Endothelial cell of umbilical vein (primary cell): ENCODE measurements at regions not wholly inside any gene's neighbourhood (a gene's known extent, or its start where the extent isn't known, plus 50 kb on each side); places are given as distances from the start of the nearest gene placed in this dataset.

ENCODE experiments used
- BruUV-seq: library from RNA; stranded (reverse); fragments of 400-500 nt; replicated peaks from 2 replicates; lab custom pipeline; 2021; lab: Mats Ljungman, UMichigan
- CTCF ChIA-PET: fragments of 300-600, 350-600 bp; sonication (Branson Sonifier 250); formaldehyde crosslinking; loops from one replicate; lab custom pipeline; 2021; ENCODE audit warnings: antibody characterized with exemption, inconsistent platforms; lab: Charles Lee
- POLR2A ChIA-PET: fragments of 300-600, 350-600 bp; sonication (Branson Sonifier 250); formaldehyde crosslinking; loops from one replicate; lab custom pipeline; 2021; ENCODE audit warnings: antibody characterized with exemption, inconsistent platforms; lab: Charles Lee
- DNase-seq: peaks from one replicate; pipeline ENCODE4 v3.0.0-alpha.2; 2011; ENCODE audit warnings: low read depth, low spot score
- FAIRE-seq: peaks from 2 replicates; lab custom pipeline; 2011; peaks lifted over from hg19 to GRCh38; lab: Jason Lieb, UNC
- H2AFZ ChIP-seq: 2 replicates; pipeline ENCODE4 v1.6.0; 2012; ENCODE audit warnings: low read depth, low read length, control low read depth, inconsistent platforms
- H3K27ac ChIP-seq: 2 replicates; pipeline ENCODE4 v1.5.1; 2011; ENCODE audit warnings: low read depth, mild to moderate bottlenecking, control low read depth, low read length, moderate library complexity; ENCODE audit not compliant: insufficient read depth
- H3K27me3 ChIP-seq, 2 experiments: 2 replicates each; pipeline versions ENCODE4 v1.6.0 to v1.6.1; 2011; ENCODE audit warnings: low read length in 2 of 2, mixed read lengths in 1 of 2; ENCODE audit not compliant: control insufficient read depth in 2 of 2, insufficient read depth in 2 of 2
- H3K36me3 ChIP-seq, 2 experiments: 2 replicates in 1 of 2; 3 replicates in 1 of 2; pipeline ENCODE4 v1.5.1; 2011; ENCODE audit warnings: low read length in 2 of 2, mild to moderate bottlenecking in 1 of 2, moderate library complexity in 1 of 2; ENCODE audit not compliant: control insufficient read depth in 2 of 2, insufficient read depth in 2 of 2; ENCODE audit errors: extremely low read depth in 1 of 2
- H3K4me1 ChIP-seq: 3 replicates; pipeline ENCODE4 v1.5.1; 2011; ENCODE audit warnings: mild to moderate bottlenecking, low read length; ENCODE audit not compliant: control insufficient read depth, insufficient read depth; ENCODE audit errors: extremely low read depth
- H3K4me2 ChIP-seq: 2 replicates; pipeline ENCODE4 v1.6.1; 2011; ENCODE audit warnings: low read length, control low read depth, mixed read lengths; ENCODE audit not compliant: insufficient read depth
- H3K4me3 ChIP-seq, 3 experiments: fragments of 200-600 bp in 1 of 3; sonication (generic), shearing (Covaris generic) in 1 of 3; replicated peaks in 1 of 3; 2 replicates each; pipeline ENCODE4 v1.5.1; 2011 to 2016; ENCODE audit warnings: control low read depth in 3 of 3, low read length in 3 of 3, mild to moderate bottlenecking in 2 of 3, inconsistent platforms in 1 of 3, low read depth in 1 of 3, moderate library complexity in 1 of 3; ENCODE audit not compliant: insufficient read depth in 1 of 3
- H3K79me2 ChIP-seq: 2 replicates; pipeline ENCODE4 v1.6.0; 2012; ENCODE audit warnings: low read length, inconsistent platforms; ENCODE audit not compliant: control insufficient read depth, insufficient read depth
- H3K9ac ChIP-seq: replicated peaks from 2 replicates; pipeline ENCODE3; 2011; ENCODE audit warnings: low read length, control low read depth; ENCODE audit not compliant: insufficient read depth; ENCODE audit errors: extremely low read depth
- H3K9me1 ChIP-seq: replicated peaks from 3 replicates; pipeline ENCODE4 v1.6.0; 2011; ENCODE audit warnings: mild to moderate bottlenecking, low read length; ENCODE audit not compliant: control insufficient read depth, insufficient read depth; ENCODE audit errors: extremely low read depth
- H3K9me3 ChIP-seq: replicated peaks from 2 replicates; pipeline ENCODE4 v1.5.1; 2012; ENCODE audit warnings: low read length, inconsistent platforms; ENCODE audit not compliant: control insufficient read depth, insufficient read depth
- H4K20me1 ChIP-seq: replicated peaks from 2 replicates; pipeline ENCODE3; 2011; ENCODE audit warnings: mild to moderate bottlenecking, low read length; ENCODE audit not compliant: control insufficient read depth, insufficient read depth; ENCODE audit errors: extremely low read depth
- EZH2 ChIP-seq: IDR thresholded peaks from 2 replicates; pipeline ENCODE4 v1.6.1; 2012; ENCODE audit warnings: borderline replicate concordance, low read depth, mild to moderate bottlenecking, moderate library complexity, low read length, inconsistent platforms; ENCODE audit not compliant: severe bottlenecking
- FOS ChIP-seq: IDR thresholded peaks from 2 replicates; pipeline ENCODE4 v1.6.1; 2011; ENCODE audit warnings: mild to moderate bottlenecking, low read length, moderate library complexity, borderline replicate concordance; ENCODE audit not compliant: insufficient read depth
- GATA2 ChIP-seq: IDR thresholded peaks from 2 replicates; pipeline ENCODE4 v1.7.0; 2011; ENCODE audit warnings: low read depth, mild to moderate bottlenecking, moderate library complexity, mixed read lengths, low read length; ENCODE audit not compliant: insufficient read length, insufficient read depth
- JUN ChIP-seq: IDR thresholded peaks from 2 replicates; pipeline ENCODE4 v1.6.1; 2011; ENCODE audit warnings: borderline replicate concordance, low read depth; ENCODE audit not compliant: insufficient read length, insufficient read depth
- MYC ChIP-seq: IDR thresholded peaks from one replicate; pipeline ENCODE4 v1.6.1; 2011; ENCODE audit warnings: mild to moderate bottlenecking, low read depth, low read length
- POLR2A ChIP-seq: IDR thresholded peaks from 2 replicates; pipeline ENCODE4 v1.6.1; 2012; ENCODE audit warnings: low read depth, mild to moderate bottlenecking, control low read depth, low read length
- POLR2AphosphoS5 ChIP-seq: IDR thresholded peaks from 2 replicates; pipeline ENCODE4 v1.6.1; 2012; ENCODE audit warnings: low read depth, mild to moderate bottlenecking, control low read depth, low read length, moderate library complexity; ENCODE audit not compliant: insufficient read depth
- dilution Hi-C: fragments of 300-500 bp; cut with MboI; formaldehyde crosslinking; loops from one replicate; pipeline ENCODE4 v1.15.0; 2019; ENCODE audit warnings: low sequenced_read_pairs; ENCODE audit not compliant: extremely low pct_ligation_motif_present
- intact Hi-C: fragments of 100-400 bp; cut with micrococcal nuclease; formaldehyde crosslinking; loops from one replicate; pipeline ENCODE4 v1.10.0; 2022
- TF ChIP-seq, protein P1 (sequence below), 2 donors: IDR thresholded peaks; 1 replicate in 1 of 2; 2 replicates in 1 of 2; pipeline ENCODE4 v1.5.1; 2011; ENCODE audit warnings: low read length in 2 of 2, mild to moderate bottlenecking in 2 of 2, moderate library complexity in 2 of 2, control low read depth in 1 of 2, inconsistent platforms in 1 of 2, low read depth in 1 of 2; ENCODE audit not compliant: insufficient read depth in 1 of 2; ENCODE audit errors: extremely low read depth in 1 of 2
- TF ChIP-seq, protein P2 (sequence below): IDR thresholded peaks from 2 replicates; pipeline ENCODE4 v1.6.1; 2011; ENCODE audit not compliant: insufficient read depth, insufficient read length

DNA sequence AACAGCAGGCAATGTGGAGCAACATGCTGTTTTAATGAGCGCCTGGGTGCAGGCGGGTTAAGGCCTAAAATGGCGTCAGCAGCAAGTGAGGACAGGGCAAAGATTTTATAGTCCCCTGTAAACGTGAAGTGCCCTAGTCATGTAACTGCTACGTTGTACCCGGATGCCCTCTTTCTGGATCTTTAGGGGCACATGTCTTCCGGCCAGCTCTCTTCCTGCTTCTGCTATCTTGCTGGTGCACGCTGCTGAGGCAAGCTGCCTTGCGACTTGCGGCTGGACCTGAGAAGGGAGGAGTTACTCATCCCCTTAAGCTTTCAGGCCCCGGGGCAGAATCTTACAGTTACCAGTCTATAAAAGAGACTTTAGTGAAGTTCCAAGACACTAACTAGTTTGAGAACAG, 303.6 kb upstream of the DACH1 start:
- H3K36me3 ChIP-seq = no peaks in the 10 kb centered on the region
- peaks cover 6% of the 10 kb centered on the region for H3K4me1 ChIP-seq
- no peak overlapping the region for H3K27ac ChIP-seq
- no peaks in the 10 kb centered on the region for H3K9me3 ChIP-seq
- DNase-seq (no peak), FAIRE-seq (no peak)
- H3K9ac ChIP-seq = no peak overlapping the region
- intact Hi-C loops = no loop called here
- POLR2A ChIA-PET = no interaction called here
- H3K79me2 ChIP-seq = no peaks in the 10 kb centered on the region
- BruUV-seq = no TSS peak
- no peaks in the 10 kb centered on the region for H3K9me1 ChIP-seq
- H4K20me1 ChIP-seq = no peaks in the 10 kb centered on the region
- H3K4me2 ChIP-seq = no peak overlapping the region
- CTCF ChIA-PET = no interaction called here
- no peak overlapping the region for H2AFZ ChIP-seq
- no peaks in the 10 kb centered on the region for H3K27me3 ChIP-seq
- dilution Hi-C loops = no loop called here
- H3K4me3 ChIP-seq = no peak overlapping the region
- TF ChIP-seq FOS (no peak), GATA2 (no peak)

DNA sequence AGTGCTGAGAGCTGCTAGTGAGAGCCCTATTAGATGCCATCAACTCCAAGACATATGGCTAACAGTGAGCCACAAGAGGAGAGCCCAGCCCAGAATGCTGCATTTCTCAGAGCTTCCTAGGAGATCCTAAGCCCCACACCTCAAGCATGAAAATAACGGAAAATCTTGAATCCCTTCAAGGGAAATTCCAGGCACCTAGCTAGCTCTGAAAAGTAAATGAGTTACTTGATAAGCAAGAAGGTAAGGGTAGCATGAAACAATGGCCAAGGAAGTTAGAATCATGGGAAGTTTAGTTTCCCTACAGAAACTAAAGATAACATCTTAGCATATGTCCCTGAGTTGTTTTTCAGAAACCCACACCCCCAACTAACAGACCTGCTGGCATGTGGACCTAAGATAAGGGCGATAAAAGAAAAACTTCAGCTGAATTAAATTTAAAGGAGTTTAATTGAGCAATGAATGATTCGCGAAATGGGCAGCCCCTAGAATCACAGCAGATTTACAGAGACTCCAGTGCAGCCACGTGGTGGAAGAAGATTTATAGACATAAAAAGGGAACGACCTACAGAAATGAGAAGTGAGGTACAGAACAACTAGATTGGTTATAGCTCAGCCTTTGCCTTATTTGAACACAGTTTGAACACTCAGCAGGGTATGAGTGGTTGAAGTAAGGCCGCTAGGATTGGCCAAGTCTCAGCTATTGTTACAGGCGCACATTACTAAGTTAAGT, 301.3 kb upstream of the DACH1 start:
- no peak overlapping the region for H3K27ac ChIP-seq
- TF ChIP-seq POLR2AphosphoS5 = no peak
- TF ChIP-seq MYC = no peak
- no peak for TF ChIP-seq EZH2
- TF ChIP-seq GATA2 = no peak
- TF ChIP-seq FOS = no peak
- no peak for TF ChIP-seq JUN
- TF ChIP-seq, protein P1, sequence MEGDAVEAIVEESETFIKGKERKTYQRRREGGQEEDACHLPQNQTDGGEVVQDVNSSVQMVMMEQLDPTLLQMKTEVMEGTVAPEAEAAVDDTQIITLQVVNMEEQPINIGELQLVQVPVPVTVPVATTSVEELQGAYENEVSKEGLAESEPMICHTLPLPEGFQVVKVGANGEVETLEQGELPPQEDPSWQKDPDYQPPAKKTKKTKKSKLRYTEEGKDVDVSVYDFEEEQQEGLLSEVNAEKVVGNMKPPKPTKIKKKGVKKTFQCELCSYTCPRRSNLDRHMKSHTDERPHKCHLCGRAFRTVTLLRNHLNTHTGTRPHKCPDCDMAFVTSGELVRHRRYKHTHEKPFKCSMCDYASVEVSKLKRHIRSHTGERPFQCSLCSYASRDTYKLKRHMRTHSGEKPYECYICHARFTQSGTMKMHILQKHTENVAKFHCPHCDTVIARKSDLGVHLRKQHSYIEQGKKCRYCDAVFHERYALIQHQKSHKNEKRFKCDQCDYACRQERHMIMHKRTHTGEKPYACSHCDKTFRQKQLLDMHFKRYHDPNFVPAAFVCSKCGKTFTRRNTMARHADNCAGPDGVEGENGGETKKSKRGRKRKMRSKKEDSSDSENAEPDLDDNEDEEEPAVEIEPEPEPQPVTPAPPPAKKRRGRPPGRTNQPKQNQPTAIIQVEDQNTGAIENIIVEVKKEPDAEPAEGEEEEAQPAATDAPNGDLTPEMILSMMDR (IDR thresholded peaks at IDR 0.05; ENCODE audit: extremely low read depth in 1 of 2, insufficient read depth in 1 of 2, low read depth in 1 of 2, low read length in 2 of 2) = no peak
- TF ChIP-seq, protein P2, sequence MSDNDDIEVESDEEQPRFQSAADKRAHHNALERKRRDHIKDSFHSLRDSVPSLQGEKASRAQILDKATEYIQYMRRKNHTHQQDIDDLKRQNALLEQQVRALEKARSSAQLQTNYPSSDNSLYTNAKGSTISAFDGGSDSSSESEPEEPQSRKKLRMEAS = no peak
- TF ChIP-seq POLR2A = no peak
- no peaks in the 10 kb centered on the region for H3K9me3 ChIP-seq
- dilution Hi-C loops (no loop called here), intact Hi-C loops (no loop called here)
- H3K4me3 ChIP-seq = no peak overlapping the region
- DNase-seq (no peak), FAIRE-seq (no peak)
- ChIA-PET POLR2A (no interaction called here), CTCF (interaction anchor here (1.0 kb wide), 1 partner anchor 13 kb away, joined by 3 read pairs; no protein-coding TSS in a partner anchor)
- H3K9ac ChIP-seq = no peak overlapping the region
- no peaks in the 10 kb centered on the region for H4K20me1 ChIP-seq
- H3K4me1 ChIP-seq = peaks cover 6% of the 10 kb centered on the region
- no peak overlapping the region for H3K4me2 ChIP-seq
- no peaks in the 10 kb centered on the region for H3K36me3 ChIP-seq
- no peaks in the 10 kb centered on the region for H3K27me3 ChIP-seq
- H3K79me2 ChIP-seq = no peaks in the 10 kb centered on the region
- H3K9me1 ChIP-seq = no peaks in the 10 kb centered on the region
- no TSS peak for BruUV-seq
- no peak overlapping the region for H2AFZ ChIP-seq
